HL-60 (cell line): ENCODE measurements at regions not wholly inside any gene's neighbourhood (a gene's known extent, or its start where the extent isn't known, plus 50 kb on each side); places are given as distances from the start of the nearest gene placed in this dataset.
"Not testable (repeated sequence)": the region's sequence is repeated elsewhere in the genome, so short reads cannot be mapped to it uniquely, and the experiment has no call there.

ENCODE experiments used
- CTCF ChIP-seq: IDR thresholded peaks from one replicate; pipeline ENCODE4 v1.5.1; 2011; ENCODE audit warnings: low read length, control low read depth, inconsistent platforms; ENCODE audit not compliant: insufficient read depth
- POLR2AphosphoS5 ChIP-seq: IDR thresholded peaks from 2 replicates; pipeline ENCODE4 v1.6.1; 2012; ENCODE audit warnings: low read depth
- SPI1 ChIP-seq: IDR thresholded peaks from 2 replicates; pipeline ENCODE4 v1.6.1; 2012; ENCODE audit warnings: low read depth, mild to moderate bottlenecking, borderline replicate concordance
- TF ChIP-seq, protein P1 (sequence below): IDR thresholded peaks from 2 replicates; pipeline ENCODE4 v1.6.1; 2012; ENCODE audit warnings: low read depth; ENCODE audit not compliant: insufficient replicate concordance

- not testable (repeated sequence) for TF ChIP-seq CTCF, POLR2AphosphoS5, SPI1
- TF ChIP-seq, protein P1, sequence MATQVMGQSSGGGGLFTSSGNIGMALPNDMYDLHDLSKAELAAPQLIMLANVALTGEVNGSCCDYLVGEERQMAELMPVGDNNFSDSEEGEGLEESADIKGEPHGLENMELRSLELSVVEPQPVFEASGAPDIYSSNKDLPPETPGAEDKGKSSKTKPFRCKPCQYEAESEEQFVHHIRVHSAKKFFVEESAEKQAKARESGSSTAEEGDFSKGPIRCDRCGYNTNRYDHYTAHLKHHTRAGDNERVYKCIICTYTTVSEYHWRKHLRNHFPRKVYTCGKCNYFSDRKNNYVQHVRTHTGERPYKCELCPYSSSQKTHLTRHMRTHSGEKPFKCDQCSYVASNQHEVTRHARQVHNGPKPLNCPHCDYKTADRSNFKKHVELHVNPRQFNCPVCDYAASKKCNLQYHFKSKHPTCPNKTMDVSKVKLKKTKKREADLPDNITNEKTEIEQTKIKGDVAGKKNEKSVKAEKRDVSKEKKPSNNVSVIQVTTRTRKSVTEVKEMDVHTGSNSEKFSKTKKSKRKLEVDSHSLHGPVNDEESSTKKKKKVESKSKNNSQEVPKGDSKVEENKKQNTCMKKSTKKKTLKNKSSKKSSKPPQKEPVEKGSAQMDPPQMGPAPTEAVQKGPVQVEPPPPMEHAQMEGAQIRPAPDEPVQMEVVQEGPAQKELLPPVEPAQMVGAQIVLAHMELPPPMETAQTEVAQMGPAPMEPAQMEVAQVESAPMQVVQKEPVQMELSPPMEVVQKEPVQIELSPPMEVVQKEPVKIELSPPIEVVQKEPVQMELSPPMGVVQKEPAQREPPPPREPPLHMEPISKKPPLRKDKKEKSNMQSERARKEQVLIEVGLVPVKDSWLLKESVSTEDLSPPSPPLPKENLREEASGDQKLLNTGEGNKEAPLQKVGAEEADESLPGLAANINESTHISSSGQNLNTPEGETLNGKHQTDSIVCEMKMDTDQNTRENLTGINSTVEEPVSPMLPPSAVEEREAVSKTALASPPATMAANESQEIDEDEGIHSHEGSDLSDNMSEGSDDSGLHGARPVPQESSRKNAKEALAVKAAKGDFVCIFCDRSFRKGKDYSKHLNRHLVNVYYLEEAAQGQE: not testable (repeated sequence)
These were observed 2812.1 kb downstream of the RPIA start for GRCh38 chr2:91503572-91503958.
